Neural progenitor cell (in vitro differentiated cells): ENCODE measurements at regions not wholly inside any gene's neighbourhood (a gene's known extent, or its start where the extent isn't known, plus 50 kb on each side); places are given as distances from the start of the nearest gene placed in this dataset.

Experiments
- CTCF ChIP-seq: fragments of 200-600 bp; sonication (generic); IDR thresholded peaks from 2 replicates; pipeline ENCODE4 v1.5.1; 2017; ENCODE audit warnings: antibody characterized with exemption, mild to moderate bottlenecking
- EZH2 ChIP-seq: fragments of 200-600 bp; sonication (generic); IDR thresholded peaks from 2 replicates; pipeline ENCODE4 v1.6.1; 2017; ENCODE audit warnings: antibody characterized with exemption, mild to moderate bottlenecking, moderate library complexity
- EZH2phosphoT487 ChIP-seq: fragments of 200-600 bp; sonication (generic); IDR thresholded peaks from 2 replicates; pipeline ENCODE4 v1.6.1; 2017; ENCODE audit warnings: antibody characterized with exemption

GRCh38 chr13:82627183-82627582 lies 1255.1 kb downstream of the SLITRK1 start:
- TF ChIP-seq CTCF (no peak), EZH2phosphoT487 (no peak), EZH2 (no peak)
